Ecto neural progenitor cell (in vitro differentiated cells): ENCODE measurements at regions not wholly inside any gene's neighbourhood (a gene's known extent, or its start where the extent isn't known, plus 50 kb on each side); places are given as distances from the start of the nearest gene placed in this dataset.
"Not testable (repeated sequence)": the region's sequence is repeated elsewhere in the genome, so short reads cannot be mapped to it uniquely, and the experiment has no call there.

Experiments
- DNase-seq: peaks from one replicate; pipeline ENCODE4 v3.0.0-alpha.2; 2018; ENCODE audit warnings: low spot score

DNA sequence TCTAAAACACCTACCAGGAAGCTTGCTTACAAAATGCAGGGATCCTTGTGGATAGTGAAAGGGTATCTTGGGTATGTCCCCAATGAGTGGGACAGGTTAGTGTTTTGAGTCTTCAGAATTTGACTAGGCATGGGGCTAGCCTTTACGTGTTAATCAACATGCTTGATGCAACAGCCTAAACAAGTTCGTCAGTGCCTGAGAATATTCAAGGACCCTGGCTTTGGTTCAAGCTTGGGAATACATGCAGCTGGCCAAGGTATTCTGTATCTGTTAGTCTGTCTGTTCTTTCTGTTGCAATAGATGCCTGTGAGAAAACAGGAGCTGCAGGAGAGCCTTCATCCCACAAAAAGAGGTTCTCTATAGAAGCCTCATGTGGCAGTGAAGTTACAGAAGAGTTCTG lies 149.5 kb downstream of the CCNG2 start:
- DNase-seq = no peak

DNA sequence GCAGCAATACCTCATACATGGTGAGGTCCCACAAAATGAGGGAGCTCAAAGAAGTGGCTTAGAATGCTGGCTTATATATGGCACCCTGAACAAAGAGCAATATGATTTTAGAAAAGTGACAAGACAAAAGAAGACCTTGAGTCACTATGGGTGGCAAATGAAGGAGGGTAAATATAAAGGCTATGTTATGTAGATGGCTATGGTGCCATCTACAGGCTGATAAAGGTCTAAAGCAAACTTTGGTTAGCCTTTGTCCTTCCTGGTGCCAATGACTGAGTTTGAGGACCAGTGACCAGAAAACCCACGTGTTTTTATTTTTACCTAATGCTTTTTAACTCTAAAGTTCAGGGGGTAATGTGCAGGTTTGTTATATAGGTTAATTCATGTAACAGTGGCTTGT lies 151.8 kb downstream of the CCNG2 start:
- DNase-seq = no peak

DNA sequence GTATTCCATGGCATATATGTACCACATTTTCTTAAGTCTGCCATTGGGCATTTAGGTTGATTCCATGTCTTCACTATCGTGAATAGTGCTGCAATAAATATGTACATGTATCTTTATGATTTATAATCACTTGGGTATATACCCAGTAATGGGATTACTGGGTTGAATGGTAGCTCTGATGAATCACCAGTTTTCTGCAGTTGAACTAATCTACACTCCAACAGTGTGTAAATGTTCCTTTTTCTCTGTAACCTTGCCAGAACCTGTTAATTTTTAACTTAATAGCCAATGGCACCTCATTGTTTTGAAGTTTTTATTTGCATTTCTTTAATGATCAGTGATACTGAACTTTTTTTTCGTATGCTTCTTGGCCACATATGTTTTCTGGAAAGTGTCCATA lies 152.5 kb downstream of the CCNG2 start:
- no peak for DNase-seq

DNA sequence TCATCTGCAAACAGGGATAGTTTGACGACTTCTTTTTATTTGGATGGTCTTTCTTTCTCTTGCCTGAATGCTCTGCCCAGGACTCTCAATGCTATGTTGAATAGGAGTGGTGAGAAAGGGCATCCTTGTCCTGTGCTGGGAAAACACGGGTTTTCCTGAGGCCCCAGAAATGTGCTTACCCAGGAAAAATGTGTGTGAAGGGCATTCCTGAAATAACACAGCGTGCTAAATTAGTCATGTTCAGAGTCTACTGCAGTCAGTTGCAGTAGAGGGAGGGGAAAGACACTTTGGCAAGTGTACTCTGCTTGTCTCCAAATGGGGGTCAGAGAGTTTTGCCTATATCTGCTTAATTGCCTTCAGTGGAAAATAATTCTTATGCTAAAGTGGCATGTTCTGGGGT lies 153.9 kb downstream of the CCNG2 start:
- no peak for DNase-seq

DNA sequence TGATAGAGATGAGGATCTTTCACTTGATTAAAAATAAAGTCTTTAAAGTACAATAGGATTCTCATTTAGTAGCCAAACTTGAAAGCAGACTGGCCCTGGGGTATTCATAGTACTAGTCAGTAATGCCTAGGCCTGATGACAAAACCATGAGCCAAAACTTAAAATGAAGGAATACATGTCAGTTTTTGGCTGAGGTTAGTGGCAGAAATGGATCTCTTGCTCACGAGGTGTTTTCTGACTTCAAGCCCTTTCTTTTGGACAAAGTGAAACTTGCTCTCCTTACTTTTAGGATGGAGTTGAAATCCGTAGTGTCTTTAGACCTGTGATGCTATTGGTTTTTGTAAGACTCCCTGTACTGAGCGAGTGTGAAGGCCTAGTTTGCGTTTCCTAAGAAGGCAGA lies 157.7 kb downstream of the CCNG2 start:
- DNase-seq = no peak

DNA sequence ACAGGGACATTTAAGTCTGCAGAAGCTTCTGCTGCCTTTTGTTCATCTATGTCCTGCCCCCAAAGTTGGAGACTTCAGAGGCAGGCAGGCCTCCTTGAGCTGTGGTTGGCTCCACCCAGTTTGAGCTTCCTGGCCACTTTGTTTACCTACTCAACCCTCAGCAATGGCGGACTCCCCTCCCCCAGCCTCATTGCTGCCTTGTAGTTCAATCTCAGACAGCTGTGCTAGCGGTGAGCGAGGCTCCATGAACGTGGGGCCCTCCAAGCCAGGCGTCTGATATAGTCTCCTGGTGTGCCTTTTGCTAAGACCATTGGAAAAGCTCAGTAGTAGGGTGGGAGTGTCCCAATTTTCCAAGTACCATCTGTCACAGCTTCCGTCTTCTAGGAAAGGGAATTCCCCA lies 170.1 kb downstream of the CCNG2 start:
- DNase-seq = no peak

DNA sequence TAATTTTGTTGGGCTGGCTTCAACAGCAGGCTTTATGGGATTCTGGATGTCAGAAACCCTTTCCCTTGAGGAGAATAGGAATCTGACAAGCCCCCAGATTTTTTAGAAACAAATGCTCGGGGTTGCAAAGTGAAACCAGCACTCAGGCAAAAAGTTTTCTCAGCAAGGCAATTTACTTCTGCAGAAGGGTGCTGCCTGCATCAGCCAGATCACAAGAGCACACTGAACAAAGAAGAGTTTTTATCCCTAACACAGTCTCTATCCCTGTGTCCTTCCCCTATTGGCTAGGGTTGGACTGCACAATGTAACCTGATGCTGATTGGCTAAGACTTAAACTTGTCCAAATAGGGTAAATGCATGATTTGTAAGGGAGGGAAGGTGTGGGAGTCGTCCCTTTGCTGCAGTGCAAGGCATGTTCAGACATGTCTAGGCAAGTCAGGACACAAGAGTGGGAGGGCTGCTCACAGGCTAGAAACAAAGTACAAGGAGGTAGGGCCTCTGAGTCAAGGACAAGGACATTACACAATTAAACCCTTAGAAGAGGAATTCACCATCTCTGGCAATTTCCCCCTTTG lies 175.8 kb downstream of the CCNG2 start:
- DNase-seq = no peak

DNA sequence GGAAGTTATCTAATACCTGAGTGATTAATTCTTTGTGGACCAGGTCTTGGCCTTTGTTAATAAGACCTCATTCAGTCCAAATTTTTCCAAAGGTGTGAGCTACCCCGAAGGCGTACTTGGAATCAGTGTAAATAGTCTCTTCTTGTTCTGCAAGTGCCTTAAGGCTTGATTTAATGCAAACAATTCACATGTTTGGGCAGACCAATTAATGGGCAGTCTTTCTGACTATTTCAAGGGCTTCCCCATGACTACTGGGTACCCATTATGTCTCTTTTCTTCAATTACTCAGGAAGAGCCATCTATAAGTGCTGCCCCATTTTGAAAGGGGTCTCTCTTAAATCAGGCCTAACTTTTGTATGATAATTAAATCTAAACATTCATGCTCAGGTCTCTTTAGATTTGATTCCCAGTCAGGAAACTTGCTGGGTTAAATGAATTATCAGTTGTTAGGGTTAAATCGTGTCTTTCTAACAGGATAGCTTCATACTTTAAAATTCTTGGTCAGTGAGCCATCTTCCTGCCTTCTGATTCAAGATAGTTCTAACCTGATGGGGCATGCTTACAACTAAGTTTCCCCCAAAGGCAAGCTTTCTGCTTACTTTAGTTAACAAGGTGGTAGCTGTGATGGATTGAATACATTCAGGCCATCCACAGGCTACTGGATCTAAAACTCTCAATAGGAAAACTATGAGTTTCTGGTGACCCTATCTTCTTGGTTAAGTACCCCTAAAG lies 179.6 kb downstream of the CCNG2 start:
- DNase-seq = no peak

DNA sequence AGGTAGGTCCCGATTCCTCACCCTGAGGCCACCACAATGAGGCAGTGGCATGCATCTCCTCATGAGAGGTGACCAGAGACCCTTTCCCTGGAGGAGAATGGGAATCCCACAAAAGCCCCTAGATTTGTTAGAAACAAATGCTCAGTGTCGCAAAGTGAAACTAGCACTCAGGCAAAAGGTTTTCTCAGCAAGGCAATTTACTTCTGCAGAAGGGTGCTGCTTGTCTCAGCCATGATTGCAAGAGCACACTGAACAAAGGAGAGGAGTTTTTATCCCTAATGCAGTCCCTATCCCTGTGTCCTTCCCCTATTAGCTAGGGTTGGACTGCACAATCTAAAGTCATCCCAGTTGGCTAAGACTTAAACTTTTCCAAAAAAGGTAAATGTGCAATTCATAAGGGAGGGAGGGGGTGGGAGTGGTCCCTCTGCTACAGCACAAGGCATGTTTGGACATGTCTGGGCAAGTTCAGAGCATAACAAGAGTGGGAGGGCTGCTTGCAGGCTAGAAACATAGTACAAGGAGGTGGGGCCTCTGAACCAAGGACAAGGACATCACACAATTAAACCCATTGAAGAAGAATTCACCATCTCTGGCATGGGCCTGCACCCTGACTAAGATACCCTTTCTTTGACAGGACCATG lies 185.3 kb downstream of the CCNG2 start:
- DNase-seq = no peak

DNA sequence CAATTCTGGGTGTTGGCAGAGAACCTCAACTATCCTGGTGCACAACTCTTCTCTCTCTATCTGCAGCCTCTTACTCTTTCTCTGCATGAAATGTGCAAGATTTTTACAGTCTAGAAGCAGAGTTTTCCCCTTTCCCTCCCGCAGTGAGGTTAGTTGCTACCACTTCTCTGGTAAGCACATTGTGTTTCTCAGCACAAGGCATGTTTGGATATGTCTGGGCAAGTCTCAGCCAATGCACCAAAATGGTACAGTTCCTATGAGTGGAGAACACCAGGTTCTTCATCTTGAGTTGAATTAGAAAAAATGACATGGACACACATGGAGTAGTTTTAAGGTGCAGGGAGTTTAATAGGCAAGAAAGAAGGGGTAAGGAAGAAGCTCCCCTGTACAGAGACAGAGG lies 187.0 kb downstream of the CCNG2 start:
- DNase-seq = no peak

DNA sequence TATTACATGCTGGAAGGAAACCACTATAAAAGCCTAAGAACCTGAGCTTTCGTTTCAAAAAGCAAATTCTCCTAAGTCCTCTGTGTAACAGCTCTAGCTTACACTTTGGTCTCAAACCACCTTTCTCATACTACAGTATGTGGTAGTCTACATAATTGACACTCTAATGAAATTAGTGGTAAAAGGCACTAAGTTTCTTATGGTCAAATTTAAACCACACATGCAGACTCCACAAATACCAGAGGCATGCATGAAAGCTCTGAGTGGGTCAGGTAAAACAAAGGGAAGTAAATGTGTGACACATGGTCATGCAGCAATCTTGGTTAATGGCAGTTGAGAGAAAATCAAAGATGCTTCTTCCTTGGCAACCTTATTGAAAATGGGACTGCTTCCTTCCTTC lies 187.8 kb downstream of the CCNG2 start:
- no peak for DNase-seq

DNA sequence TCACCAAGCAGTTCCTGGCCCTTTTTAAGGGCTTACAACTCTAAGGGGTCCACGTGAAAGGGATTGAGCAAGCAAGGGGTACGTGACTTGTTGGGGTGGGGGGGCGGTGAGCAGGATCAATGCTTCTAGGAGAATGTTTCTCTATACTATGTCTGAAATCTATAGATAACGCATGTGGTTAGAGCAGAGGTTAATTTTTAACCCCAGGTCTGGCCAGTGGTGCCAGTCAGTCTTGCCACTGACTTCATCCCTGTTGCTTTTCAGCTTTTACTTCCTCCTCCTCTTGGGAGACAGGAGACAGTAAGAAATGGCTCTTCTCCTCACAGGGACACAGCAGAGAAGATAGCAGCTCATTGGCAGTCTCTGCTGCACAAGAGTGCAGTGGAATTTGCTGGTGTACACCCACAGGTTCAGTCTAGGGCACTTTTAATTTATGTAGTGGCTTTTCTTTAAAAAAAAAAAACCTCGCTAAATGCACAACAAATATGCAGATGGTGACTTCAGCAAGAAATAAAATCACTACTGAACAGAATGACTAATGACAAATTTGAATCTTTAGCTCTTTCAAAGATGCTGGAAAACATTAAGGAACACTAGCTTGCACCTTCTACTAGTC lies 190.5 kb downstream of the CCNG2 start:
- no peak for DNase-seq

DNA sequence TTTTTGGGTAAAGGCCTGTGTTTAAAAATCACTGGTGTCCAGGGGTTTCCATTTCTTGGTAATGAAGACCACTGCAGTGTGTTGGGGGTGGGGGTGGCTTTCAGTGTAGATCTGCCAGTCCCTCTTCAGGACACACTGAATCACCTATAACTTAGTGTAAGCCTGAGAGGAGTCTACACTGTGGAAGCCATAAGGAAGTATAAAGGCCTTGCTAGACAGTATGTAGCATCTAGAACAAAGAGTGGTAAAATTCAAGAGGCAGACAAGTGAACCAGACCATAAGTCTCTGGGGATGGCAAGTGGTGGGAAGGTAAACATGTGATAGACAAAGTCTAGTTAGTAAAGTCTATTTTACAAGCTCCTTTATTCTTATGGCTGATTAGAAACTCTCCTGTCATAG lies 191.8 kb downstream of the CCNG2 start:
- no peak for DNase-seq

DNA sequence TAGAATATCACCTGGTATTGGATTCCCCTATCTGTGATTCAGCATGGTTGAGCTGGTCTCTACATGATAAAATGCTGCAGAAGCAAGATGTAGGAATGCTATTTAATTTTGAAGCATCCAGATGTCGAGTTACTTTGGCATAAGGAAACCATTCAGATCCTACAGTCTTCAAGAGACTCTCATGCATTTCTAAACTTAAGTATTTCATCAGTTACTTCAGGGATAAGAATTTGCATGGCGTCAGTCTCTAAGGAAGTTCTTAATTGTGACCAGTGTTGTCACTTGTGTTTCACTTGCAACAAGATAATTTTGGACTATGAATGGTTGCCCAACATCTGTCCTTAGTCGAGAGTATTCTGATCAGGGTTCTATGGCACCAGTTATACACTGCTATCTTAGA lies 192.4 kb downstream of the CCNG2 start:
- DNase-seq = no peak

DNA sequence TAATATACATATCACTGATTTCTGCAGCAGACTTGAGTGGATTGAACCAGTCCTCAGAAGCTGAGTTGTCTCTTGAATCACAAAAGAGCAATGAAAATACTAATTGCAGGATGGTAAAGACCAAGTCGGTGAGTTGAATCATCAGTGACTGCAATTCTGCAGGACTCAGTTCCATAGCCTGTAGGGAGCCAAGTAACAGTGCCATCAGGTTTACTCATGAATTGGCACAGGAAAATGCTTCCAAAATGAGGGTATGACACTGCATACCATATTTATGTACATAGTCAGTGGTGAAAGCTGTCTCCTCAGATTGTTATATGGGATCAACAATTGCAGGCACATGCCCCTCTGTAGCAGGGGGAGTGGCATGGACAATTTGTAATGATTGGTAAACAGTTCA lies 192.8 kb downstream of the CCNG2 start:
- no peak for DNase-seq

DNA sequence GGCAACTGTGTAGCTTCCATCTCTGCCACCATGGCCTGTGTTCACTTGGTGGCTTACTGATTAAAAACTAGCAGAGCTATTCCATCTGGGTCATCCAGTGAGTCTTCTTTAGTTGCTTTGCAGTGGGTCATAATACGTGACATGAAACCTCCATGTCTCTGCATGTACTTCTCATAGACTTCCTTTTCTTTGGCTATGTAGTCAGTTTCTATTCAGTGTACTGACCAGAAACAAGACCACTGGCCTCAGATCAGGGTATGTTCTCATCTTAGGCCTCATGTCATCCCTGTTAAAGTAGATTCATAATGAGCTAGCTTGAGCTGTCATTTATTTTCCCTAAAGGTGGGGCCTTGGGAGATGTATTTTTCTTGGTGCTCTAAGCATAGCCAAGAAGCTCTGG lies 195.2 kb downstream of the CCNG2 start:
- no peak for DNase-seq

DNA sequence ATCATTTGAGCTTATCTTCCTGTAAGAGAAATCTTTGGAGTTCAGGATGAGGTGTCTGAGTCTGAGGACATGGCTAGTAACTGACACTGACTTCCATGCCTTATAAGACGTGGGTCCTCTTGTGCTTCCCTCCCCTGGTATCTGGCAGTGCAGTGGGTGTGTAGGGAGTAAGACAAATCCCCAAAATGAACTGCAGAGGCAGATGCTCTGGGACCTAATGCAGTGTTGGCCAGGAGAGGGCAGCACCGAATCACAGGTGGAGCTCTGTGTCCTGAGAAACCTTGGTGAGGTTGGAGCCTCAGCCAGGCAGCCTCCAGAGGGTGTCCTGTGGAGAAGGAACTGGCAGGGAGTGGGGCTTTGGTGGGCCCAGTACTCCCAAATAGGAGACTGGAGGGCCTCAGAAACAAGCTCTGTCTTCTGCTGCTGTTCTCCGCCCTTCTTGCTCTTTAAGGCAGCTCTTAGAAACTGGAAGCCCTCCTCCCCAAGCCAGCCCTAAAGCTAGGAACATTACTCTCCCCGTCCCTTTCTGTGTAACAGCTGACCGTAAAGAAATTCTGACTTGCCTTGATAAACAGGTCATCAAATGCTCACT lies 196.8 kb downstream of the CCNG2 start:
- not testable (repeated sequence) for DNase-seq

DNA sequence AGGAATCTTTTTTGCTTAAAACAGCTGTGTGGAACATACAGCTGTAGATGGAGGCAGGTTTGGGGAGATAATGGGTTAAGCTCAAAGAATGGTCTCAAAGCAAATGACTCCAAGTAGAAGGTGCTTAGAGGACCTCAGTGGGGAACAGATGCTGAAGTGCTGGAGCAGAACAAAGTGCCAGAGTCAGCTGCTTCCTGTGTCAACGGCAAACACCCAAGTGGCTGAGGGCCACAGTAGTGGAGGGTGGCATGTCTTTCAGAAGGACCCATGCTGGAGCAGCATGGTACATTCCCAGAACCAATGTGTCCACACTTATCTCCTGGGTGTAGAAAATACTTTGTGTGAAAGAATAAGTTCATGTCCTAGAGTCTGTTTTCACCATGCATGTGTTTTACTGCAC lies 197.5 kb downstream of the CCNG2 start:
- DNase-seq = no peak

DNA sequence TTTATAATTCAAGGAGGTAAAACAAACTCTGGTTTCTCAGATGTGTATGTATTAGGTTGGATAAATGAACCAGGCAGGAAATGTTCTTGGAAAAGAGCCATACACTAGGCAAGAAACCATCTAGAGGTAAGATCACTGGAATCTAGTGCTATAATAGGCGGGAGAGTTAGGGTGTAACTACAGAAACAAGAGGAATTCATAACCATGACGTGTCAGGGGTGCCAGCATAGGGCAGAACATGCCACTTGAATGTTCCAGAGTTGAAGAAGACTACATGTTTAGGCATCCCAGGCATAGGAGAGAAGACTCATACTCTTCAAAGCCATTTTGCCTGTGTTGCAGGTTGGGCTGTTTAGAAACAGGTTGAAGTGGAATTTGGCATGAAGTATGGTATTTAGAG lies 198.7 kb downstream of the CCNG2 start:
- no peak for DNase-seq

DNA sequence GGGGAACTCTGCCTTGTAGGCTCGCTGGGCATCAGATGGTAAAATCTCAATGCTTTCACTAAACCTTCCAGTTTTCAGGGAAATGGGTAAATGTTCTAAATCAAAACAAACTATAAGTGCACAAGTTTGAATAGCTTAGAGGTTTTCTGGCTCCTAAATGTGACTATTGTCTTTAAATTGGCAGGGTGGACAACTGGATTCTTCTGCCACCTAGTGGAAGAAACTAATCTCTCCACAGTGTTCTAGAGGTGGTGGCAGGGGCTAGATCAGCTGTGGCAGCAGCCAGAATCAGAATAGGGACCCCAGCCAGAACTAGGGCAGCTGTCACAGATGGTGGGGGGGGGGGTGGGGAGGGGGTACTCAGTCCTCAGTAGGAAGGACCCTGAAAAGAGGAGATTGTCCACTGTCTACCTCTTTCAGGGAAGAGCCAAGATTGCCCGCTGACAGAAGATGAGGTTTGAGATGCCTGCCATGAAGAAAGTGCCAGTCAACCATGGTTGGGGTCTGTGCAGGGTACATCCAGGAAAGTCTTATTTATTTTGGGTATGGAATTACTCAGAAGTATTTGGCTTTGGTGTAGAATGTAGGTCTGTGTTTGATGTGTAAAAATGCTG lies 201.4 kb downstream of the CCNG2 start:
- DNase-seq = no peak

DNA sequence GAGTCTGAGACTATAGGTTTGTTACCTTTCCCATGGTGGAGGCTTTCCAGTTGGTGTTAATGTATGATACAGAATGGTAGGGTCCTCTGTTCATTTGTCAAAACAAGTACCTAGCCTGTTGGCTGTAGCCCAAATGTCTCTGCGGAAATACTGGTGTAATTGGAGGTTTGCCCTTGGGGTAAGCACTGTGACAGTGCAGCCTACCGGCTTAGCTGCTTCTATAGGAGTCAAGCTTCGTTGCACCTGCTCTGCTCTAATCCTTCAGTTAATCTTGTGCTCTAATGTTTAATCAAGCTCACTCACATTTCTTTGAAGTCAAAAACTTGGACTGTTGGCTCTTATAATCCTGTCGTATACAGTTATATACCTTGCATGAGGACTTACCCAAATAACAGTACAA lies 203.4 kb downstream of the CCNG2 start:
- DNase-seq = no peak

DNA sequence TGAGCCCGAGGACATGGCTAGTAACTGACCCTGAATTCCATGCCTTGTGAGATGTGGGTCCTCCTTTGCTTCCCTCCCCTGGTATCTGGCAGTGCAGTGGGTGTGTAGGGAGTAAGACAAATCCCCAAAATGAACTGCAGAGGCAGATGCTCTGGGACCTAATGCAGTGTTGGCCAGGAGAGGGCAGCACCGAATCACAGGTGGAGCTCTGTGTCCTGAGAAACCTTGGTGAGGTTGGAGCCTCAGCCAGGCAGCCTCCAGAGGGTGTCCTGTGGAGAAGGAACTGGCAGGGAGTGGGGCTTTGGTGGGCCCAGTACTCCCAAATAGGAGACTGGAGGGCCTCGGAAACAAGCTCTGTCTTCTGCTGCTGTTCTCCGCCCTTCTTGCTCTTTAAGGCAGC lies 209.9 kb downstream of the CCNG2 start:
- not testable (repeated sequence) for DNase-seq

DNA sequence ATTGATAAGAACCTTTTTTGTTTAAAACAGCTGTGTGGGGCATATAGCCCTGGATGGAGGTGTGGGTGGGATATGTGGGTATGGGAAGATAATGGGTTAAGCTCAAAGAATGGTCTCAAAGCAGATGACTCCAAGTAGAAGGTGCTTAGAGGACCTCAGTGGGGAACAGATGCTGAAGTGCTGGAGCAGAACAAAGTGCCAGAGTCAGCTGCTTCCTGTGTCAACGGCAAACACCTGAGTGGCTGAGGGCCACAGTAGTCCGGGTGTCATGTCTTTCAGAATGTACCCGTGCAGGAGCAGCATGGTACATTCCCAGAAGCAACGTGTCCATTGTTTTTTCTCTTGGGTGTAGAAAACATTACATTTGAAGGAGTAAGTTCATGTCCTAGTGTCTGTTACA lies 210.6 kb downstream of the CCNG2 start:
- DNase-seq = no peak
